HG02759 (cell line): ENCODE measurements at regions not wholly inside any gene's neighbourhood (a gene's known extent, or its start where the extent isn't known, plus 50 kb on each side); places are given as distances from the start of the nearest gene placed in this dataset.

Experiments
- ATAC-seq: cut with Tn5 transposase; IDR thresholded peaks from one replicate; pipeline ENCODE4 v1.9.1; 2021; ENCODE audit warnings: mild to moderate bottlenecking, moderate library complexity; ENCODE audit not compliant: unreplicated experiment

- ATAC-seq = no peak
These were observed 770.9 kb downstream of the HDGFL1 start for GRCh38 chr6:23340271-23340670.

DNA sequence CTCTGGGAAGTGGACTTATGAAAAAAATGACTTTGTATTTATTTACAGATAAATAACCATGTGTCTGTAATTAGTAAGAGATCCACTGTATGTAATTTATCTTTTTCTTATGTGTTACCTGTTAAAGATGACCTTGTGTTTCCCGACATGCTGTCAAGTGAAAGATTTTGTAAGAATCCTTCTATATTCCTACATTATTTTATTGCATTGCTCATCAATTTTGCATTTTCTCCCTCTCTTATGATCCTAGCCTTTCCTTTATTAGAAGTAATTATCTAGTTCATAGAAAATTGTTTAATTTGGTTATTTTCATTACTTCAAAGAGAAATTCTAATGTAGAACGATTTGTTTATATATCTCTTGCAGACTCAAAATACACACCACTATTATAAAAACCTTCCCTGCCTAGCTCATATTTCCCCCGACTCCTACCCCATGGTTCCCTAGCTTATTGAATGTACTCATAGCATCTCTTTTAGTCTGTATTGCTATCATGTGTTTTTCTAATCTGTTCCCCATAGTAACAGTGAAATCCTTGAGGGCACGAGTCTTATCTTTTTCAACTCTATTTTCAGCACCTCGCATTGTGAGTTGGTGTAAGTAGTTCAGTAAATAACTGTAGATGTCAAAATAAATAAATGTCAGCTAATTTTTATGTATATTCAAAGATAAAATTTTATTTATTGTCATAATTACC, 774.4 kb downstream of the HDGFL1 start:
- no peak for ATAC-seq

GRCh38 chr6:23348185-23348584, 777.8 kb upstream of the NRSN1 start:
- ATAC-seq = no peak

GRCh38 chr6:23349521-23350147, 776.4 kb upstream of the NRSN1 start:
- ATAC-seq = no peak

DNA sequence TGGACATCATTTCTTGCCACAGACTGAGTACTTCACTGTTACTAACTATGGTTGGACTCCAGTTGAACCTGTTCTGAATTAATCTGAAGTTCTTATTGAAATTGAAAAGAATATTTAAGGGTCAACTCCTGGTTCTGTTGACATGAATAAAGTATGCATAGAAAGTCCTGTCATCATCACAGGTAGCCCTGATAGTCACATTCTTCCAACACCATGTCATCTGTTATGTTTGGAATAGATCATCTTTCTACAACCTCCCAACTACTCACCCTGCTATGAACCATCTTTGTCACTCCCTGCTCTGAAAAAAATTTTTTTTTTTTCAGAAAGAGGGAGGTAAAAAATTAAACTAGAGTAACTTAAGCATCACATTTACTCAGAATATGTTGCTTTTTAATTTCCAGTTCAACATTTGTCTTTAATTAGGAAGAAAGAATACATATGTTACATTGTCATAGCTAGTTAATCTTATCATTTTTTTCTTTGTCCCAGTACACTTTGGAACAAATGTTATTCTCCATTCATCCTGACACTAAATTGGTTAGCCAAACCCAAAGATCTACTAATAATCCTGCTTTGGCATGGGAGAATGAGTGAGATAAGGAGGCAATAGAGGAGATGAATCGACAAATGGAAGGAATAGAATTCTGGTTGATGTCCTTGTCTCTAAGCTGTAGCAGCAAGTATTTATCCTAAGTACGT, 775.1 kb upstream of the NRSN1 start:
- ATAC-seq = no peak

DNA sequence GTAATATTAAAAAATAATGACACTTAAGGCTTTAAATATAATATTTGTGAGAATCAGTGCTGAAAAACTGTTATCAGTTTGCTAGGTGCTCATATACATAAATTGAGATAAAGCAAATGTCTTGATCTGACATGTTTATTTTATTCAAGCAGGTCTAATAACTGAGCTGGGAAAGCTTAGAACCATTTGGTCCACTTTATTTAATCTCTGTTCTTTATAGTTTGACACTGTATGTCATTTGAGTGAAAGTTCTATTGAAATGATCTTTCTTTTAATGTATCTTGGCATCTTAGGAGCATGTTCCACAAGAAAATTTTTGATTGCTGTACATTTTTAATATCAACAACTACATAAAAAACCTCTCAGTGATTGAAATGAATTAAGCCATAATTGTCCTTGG, 772.0 kb upstream of the NRSN1 start:
- ATAC-seq = no peak

DNA sequence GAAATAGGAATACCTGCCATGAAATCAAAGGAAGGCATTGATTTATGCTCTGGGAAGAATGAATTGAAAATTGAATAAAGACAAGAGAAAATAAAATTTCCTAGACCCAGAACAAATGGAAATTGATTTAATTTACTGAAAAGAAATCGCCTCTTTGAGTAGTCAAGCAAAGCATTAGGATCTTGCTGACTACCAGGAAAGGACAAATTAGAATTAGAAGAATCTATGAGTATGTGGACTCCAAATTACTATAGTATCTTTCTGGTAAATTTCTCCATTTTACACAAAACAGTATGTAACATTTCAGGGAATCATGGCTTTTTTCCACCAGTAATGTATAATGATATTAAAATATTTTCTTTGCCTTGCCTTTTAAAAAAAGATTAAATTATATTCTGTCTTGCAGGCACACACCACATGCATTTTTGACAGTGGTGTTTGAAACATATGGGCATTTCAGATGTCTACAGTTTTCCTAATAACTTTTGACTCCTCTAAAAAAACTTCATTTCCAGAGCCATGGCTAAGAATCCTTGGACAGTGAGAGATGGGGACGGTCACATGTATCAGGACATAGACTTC, 768.7 kb upstream of the NRSN1 start:
- no peak for ATAC-seq

DNA sequence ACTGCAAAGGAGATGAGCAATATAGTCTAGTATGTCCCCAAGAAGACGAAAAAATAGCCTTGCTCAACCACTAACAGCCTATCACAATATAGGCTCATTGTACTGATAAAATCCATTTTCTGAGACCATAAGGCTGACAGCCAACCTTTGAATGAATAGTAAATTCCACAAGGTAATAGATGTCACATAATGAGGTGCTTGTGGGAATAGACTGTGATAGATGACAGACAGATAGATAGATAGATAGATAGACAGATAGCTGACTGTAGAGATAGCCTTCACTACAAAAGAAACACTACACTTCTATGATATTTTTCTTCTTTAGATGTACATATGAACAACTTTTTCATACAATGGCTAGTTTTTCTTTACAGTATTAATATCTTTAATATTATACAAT, 760.3 kb upstream of the NRSN1 start:
- no peak for ATAC-seq

- no peak for ATAC-seq
These were observed 758.7 kb upstream of the NRSN1 start for GRCh38 chr6:23367311-23367710.

DNA sequence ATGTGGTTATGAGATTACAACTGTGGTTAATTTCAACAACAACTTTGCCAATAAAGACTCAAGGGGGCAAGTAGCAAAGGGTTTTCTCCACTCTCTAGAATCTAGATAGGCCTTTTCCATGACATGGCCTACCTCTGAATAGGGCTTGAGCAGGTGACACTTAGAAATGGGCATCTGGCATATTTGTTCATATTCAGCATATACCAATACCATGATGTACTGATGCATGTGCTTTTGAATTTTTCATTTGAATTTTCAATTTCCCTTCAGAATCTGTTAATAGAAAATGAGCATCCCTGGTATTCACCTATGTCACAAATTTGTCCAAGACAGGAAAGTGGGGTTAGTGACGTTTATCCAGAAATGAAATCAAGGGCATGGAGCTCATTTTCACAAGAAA, 757.5 kb upstream of the NRSN1 start:
- no peak for ATAC-seq

- ATAC-seq = no peak
These were observed 756.0 kb upstream of the NRSN1 start for GRCh38 chr6:23370051-23370450.

DNA sequence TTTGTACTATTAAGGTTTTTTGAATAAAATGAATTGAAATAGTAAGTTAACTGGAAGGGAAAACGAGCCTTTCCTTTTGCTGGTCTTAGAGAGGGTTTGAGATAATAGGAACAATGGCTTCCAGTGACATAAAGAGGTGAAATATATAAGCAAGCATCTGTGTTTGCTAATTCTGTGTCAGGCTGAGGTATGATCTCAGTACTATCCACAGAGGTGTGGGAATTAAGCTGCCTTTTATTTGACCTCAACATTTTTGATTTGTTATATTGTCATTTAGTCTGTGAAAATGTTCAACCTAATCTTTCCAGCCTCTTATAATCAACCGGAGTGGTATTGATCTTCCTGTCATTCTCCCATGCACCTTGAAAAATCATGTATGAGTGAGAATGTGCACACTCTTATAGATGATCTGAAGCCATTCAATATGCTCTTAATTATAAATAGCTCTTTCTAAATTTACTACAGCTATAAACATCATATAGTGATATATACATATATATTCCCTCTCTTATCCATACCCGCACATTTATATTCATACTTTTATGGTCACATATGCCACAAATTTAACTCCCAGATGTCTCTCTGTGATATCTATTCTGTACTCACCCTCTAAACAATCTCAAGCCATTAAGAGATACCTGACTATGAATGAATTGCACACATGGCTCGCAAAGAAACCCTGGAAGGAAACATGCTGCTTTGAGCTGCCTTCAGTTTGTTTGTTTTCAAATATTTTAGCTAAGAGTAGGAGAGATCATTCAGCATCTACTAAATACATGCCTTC, 754.7 kb upstream of the NRSN1 start:
- ATAC-seq = no peak

DNA sequence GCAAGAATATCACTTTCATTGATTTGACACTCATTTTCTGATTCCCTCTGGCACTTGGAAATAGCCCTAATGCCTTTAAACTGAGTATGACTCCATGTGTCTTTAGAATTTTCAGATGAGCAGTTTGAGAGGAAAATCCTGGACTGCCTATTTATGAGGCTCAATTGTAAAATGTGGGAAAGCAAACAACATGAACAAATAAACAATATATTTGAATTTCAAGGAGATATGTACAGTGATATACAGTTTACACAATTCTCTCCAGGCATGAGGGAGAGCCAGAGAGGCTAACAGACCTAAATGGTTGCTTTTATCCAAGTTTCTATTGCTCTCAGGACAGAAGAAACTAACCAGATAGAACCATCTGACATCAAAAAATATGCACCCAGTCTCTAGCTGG, 748.2 kb upstream of the NRSN1 start:
- ATAC-seq = no peak

DNA sequence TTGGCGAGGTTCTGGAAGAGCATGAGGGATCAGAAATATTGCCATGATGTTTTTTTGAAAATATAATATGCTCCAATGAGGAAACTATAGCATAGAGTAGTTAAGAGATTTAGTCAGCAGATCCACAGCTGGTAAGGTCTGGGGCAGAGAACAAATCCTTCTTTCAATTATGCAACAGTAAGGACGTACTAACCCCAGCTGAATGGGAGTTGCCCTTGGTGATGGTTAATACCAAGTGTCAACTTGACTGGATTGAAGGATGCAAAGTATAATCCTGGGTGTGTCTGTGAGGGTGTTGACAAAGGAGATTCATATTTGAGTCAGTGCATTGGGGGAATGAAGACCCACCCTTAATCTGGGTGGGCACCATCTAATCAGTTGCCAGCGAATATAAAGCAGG, 745.5 kb upstream of the NRSN1 start:
- ATAC-seq = no peak

GRCh38 chr6:23388086-23388783, 737.8 kb upstream of the NRSN1 start:
- ATAC-seq = no peak

- no peak for ATAC-seq
These were observed 736.6 kb upstream of the NRSN1 start for GRCh38 chr6:23389386-23389785.

- no peak for ATAC-seq
These were observed 735.8 kb upstream of the NRSN1 start for GRCh38 chr6:23390221-23390620.

DNA sequence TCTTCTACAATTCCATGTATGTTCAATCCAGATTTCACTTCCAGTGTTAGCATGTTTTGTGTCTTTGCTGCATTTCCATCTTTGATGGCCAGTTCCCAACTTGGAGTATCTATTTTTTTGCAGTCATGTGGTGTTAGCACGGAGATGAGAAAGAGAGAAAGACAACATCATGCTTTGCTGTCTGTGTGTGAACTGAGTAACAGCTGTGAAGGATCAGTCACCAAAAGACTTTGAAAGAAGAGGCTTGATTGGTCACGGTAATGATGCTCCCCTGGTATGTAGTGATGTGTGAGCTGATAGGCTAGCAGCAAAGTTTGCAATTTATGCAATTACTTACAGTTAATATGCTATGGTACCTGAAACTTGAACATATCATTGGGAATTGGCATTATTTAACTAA, 731.3 kb upstream of the NRSN1 start:
- ATAC-seq = no peak

DNA sequence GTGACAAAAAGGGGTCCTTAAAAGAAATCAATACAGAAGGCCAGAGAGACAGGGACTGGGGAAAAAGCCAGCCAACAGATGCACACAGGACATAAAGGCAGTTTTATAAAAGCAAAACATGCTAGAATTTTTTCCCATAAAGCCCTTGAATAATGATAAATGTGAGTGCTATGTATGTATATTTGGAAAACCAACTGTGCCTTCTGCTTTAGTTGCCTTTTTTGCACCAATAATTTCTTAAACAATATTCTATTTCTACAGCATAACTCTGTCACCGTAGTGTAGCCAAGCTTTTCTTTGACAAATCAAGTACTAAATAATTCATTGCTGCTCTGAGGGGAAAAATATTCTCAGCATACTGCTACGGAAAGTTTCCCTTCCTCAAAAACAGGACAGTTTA, 730.6 kb upstream of the NRSN1 start:
- no peak for ATAC-seq

- no peak for ATAC-seq
These were observed 729.1 kb upstream of the NRSN1 start for GRCh38 chr6:23396949-23397348.

DNA sequence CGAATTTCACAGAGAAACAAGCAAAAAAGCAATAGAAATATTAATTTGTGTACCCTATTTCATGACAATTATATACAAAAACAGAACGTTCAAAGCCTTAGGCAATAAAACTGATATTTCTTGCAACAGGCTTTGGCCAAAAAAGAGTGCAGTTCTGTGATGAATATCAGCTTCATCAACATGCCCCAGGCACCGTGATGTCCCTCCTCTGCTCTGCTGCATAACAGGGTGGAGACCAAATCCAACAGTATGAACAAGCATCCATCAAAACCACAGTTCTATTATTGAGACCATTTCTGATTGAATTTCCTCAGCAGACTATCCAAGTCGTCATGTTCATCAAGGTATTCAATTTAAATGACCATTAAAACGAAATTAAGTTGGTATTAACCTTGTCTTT, 722.6 kb upstream of the NRSN1 start:
- ATAC-seq = no peak
